Keratinocyte (primary cell): ENCODE measurements at regions not wholly inside any gene's neighbourhood (a gene's known extent, or its start where the extent isn't known, plus 50 kb on each side); places are given as distances from the start of the nearest gene placed in this dataset.

Experiments used
- DNase-seq: peaks from one replicate; pipeline ENCODE4 v3.0.0-alpha.2; 2011; ENCODE audit warnings: low read depth, missing footprints, low spot score
- FAIRE-seq: peaks from 2 replicates; lab custom pipeline; 2011; peaks lifted over from hg19 to GRCh38; lab: Jason Lieb, UNC
- H2AFZ ChIP-seq: 2 replicates; pipeline ENCODE4 v1.6.0; 2012; ENCODE audit warnings: low read length, control low read depth, inconsistent platforms; ENCODE audit not compliant: control insufficient read depth
- H3K27ac ChIP-seq: 2 replicates; pipeline ENCODE4 v1.5.1; 2011; ENCODE audit warnings: low read length; ENCODE audit not compliant: control insufficient read depth, insufficient read depth
- H3K27me3 ChIP-seq: 3 replicates; pipeline ENCODE4 v1.6.0; 2011; ENCODE audit warnings: low read length; ENCODE audit not compliant: control insufficient read depth, insufficient read depth; ENCODE audit errors: extremely low read depth
- H3K36me3 ChIP-seq, 2 experiments: 2 replicates in 1 of 2; 3 replicates in 1 of 2; pipeline ENCODE4 v1.5.1; 2011; ENCODE audit warnings: low read length in 2 of 2, mild to moderate bottlenecking in 1 of 2; ENCODE audit not compliant: control insufficient read depth in 2 of 2, insufficient read depth in 2 of 2; ENCODE audit errors: extremely low read depth in 1 of 2
- H3K4me1 ChIP-seq: 3 replicates; pipeline ENCODE4 v1.5.1; 2011; ENCODE audit warnings: low read length; ENCODE audit not compliant: control insufficient read depth, insufficient read depth; ENCODE audit errors: extremely low read depth
- H3K4me2 ChIP-seq: 3 replicates; pipeline ENCODE4 v1.6.0; 2011; ENCODE audit warnings: low read depth, low read length; ENCODE audit not compliant: control insufficient read depth, insufficient read depth; ENCODE audit errors: extremely low read depth
- H3K4me3 ChIP-seq, 3 experiments: fragments of 200-600 bp in 1 of 3; sonication (generic) in 1 of 3; 2 replicates in 2 of 3; 3 replicates in 1 of 3; pipeline ENCODE4 v1.5.1; 2011 to 2016; ENCODE audit warnings: low read length in 3 of 3, mild to moderate bottlenecking in 3 of 3, control low read depth in 2 of 3, inconsistent platforms in 1 of 3, low read depth in 1 of 3, mixed read lengths in 1 of 3, mixed run types in 1 of 3, moderate library complexity in 1 of 3; ENCODE audit not compliant: control insufficient read depth in 2 of 3, insufficient read depth in 2 of 3; ENCODE audit errors: extremely low read depth in 1 of 3
- H3K79me2 ChIP-seq: 2 replicates; pipeline ENCODE4 v1.6.0; 2012; ENCODE audit warnings: low read length; ENCODE audit not compliant: control insufficient read depth, insufficient read depth
- H3K9ac ChIP-seq: 3 replicates; pipeline ENCODE4 v1.6.0; 2011; ENCODE audit warnings: low read length; ENCODE audit not compliant: control insufficient read depth, insufficient read depth; ENCODE audit errors: extremely low read depth
- H3K9me1 ChIP-seq: 3 replicates; pipeline ENCODE4 v1.6.0; 2011; ENCODE audit warnings: low read length; ENCODE audit not compliant: control insufficient read depth, insufficient read depth; ENCODE audit errors: extremely low read depth
- H3K9me3 ChIP-seq: 2 replicates; pipeline ENCODE4 v1.5.1; 2012; ENCODE audit warnings: low read depth, low read length; ENCODE audit not compliant: control insufficient read depth
- H4K20me1 ChIP-seq: 3 replicates; pipeline ENCODE4 v1.6.0; 2011; ENCODE audit warnings: low read length; ENCODE audit not compliant: control insufficient read depth, insufficient read depth; ENCODE audit errors: extremely low read depth
- CTCF ChIP-seq, 3 experiments: IDR thresholded peaks in 1 of 3; conservative IDR thresholded peaks in 1 of 3; optimal IDR thresholded peaks in 1 of 3; 2 replicates in 2 of 3; 3 replicates in 1 of 3; pipeline versions ENCODE3 to v1.5.1; 2011; ENCODE audit warnings: low read length in 3 of 3, mild to moderate bottlenecking in 3 of 3, moderate library complexity in 2 of 3, control low read depth in 1 of 3, inconsistent platforms in 1 of 3; ENCODE audit not compliant: insufficient read depth in 2 of 3; ENCODE audit errors: extremely low read depth in 1 of 3
- EZH2 ChIP-seq: IDR thresholded peaks from one replicate; pipeline ENCODE4 v1.6.1; 2012; ENCODE audit warnings: inconsistent platforms, mild to moderate bottlenecking, low read length, moderate library complexity
- dilution Hi-C: fragments of 300-500 bp; cut with MboI; formaldehyde crosslinking; loops from one replicate; pipeline ENCODE4 v1.7.0; 2020; ENCODE audit warnings: low sequenced_read_pairs; ENCODE audit not compliant: extremely low pct_ligation_motif_present

- no peak overlapping the region for H2AFZ ChIP-seq
- no peaks in the 10 kb centered on the region for H3K4me1 ChIP-seq
- dilution Hi-C loops = no loop called here
- no peak for DNase-seq
- H3K4me2 ChIP-seq = no peak overlapping the region
- H3K9me3 ChIP-seq = no peaks in the 10 kb centered on the region
- H3K9me1 ChIP-seq = no peaks in the 10 kb centered on the region
- H3K27me3 ChIP-seq = no peaks in the 10 kb centered on the region
- no peaks in the 10 kb centered on the region for H3K36me3 ChIP-seq
- TF ChIP-seq EZH2 = no peak
- TF ChIP-seq CTCF (optimal IDR thresholded peaks at IDR 0.05 in 1 of 3, IDR thresholded peaks at IDR 0.05 in 1 of 3, conservative IDR thresholded peaks at IDR 0.05 in 1 of 3; ENCODE audit: extremely low read depth in 1 of 3, insufficient read depth in 2 of 3, low read length in 3 of 3) = no peak
- H4K20me1 ChIP-seq = no peaks in the 10 kb centered on the region
- no peak overlapping the region for H3K9ac ChIP-seq
- no peak for FAIRE-seq
- H3K4me3 ChIP-seq = no peak overlapping the region
- no peaks in the 10 kb centered on the region for H3K79me2 ChIP-seq
- H3K27ac ChIP-seq = no peak overlapping the region
Observed at GRCh38 chr13:88857256-88857655, 1186.1 kb downstream of the SLITRK5 start.

- TF ChIP-seq CTCF (optimal IDR thresholded peaks at IDR 0.05 in 1 of 3, IDR thresholded peaks at IDR 0.05 in 1 of 3, conservative IDR thresholded peaks at IDR 0.05 in 1 of 3; ENCODE audit: extremely low read depth in 1 of 3, insufficient read depth in 2 of 3, low read length in 3 of 3) (no peak), EZH2 (no peak)
- no peak for DNase-seq
- Histone ChIP-seq H3K27me3 (no peaks in the 10 kb centered on the region), H3K36me3 (no peaks in the 10 kb centered on the region), H3K79me2 (no peaks in the 10 kb centered on the region), H3K9me1 (no peaks in the 10 kb centered on the region), H3K4me3 (no peak overlapping the region), H4K20me1 (no peaks in the 10 kb centered on the region), H3K9me3 (no peaks in the 10 kb centered on the region), H3K4me2 (no peak overlapping the region), H3K27ac (no peak overlapping the region), H3K4me1 (no peaks in the 10 kb centered on the region), H3K9ac (no peak overlapping the region), H2AFZ (no peak overlapping the region)
- no peak for FAIRE-seq
- dilution Hi-C loops = no loop called here
Observed at GRCh38 chr13:88862095-88862620, 1191.0 kb downstream of the SLITRK5 start.
